Hepatocyte (in vitro differentiated cells): ENCODE measurements at regions not wholly inside any gene's neighbourhood (a gene's known extent, or its start where the extent isn't known, plus 50 kb on each side); places are given as distances from the start of the nearest gene placed in this dataset.

ENCODE experiments used
- DNase-seq: peaks from one replicate; pipeline ENCODE4 v3.0.0-alpha.2; 2016; ENCODE audit warnings: low spot score
- H2AFZ ChIP-seq: fragments of 200-600 bp; sonication (generic); 2 replicates; pipeline ENCODE4 v1.6.0; 2016; ENCODE audit warnings: antibody characterized with exemption, mild to moderate bottlenecking
- H3K27ac ChIP-seq: fragments of 200-600 bp; sonication (generic); 2 replicates; pipeline ENCODE4 v1.5.1; 2016; ENCODE audit warnings: mild to moderate bottlenecking
- H3K27me3 ChIP-seq: fragments of 200-600 bp; sonication (generic); 2 replicates; pipeline ENCODE4 v1.6.1; 2016
- H3K36me3 ChIP-seq: fragments of 200-600 bp; sonication (generic); replicated peaks from 2 replicates; pipeline ENCODE4 v1.5.1; 2016; ENCODE audit warnings: low read depth; ENCODE audit not compliant: insufficient read depth
- H3K4me1 ChIP-seq: fragments of 200-600 bp; sonication (generic); 2 replicates; pipeline ENCODE4 v1.5.1; 2016; ENCODE audit warnings: mild to moderate bottlenecking, moderate library complexity; ENCODE audit not compliant: insufficient read depth
- H3K4me2 ChIP-seq: fragments of 200-600 bp; sonication (generic); 2 replicates; pipeline ENCODE4 v1.6.0; 2016
- H3K4me3 ChIP-seq: fragments of 200-600 bp; sonication (generic); 2 replicates; pipeline ENCODE4 v1.5.1; 2016; ENCODE audit warnings: mild to moderate bottlenecking
- H3K79me2 ChIP-seq: fragments of 200-600 bp; sonication (generic); 2 replicates; pipeline ENCODE4 v1.6.0; 2017; ENCODE audit warnings: mild to moderate bottlenecking
- H3K9me2 ChIP-seq: fragments of 200-600 bp; sonication (generic); replicated peaks from 2 replicates; pipeline ENCODE4 v1.6.0; 2017; ENCODE audit warnings: mild to moderate bottlenecking; ENCODE audit not compliant: insufficient read depth
- H3K9me3 ChIP-seq: fragments of 200-600 bp; sonication (generic); 2 replicates; pipeline ENCODE4 v1.5.1; 2016; ENCODE audit warnings: low read depth, mild to moderate bottlenecking
- H4K20me1 ChIP-seq: fragments of 200-600 bp; sonication (generic); 2 replicates; pipeline ENCODE4 v1.6.0; 2016; ENCODE audit warnings: mild to moderate bottlenecking; ENCODE audit not compliant: insufficient read depth, poor library complexity, severe bottlenecking
- CTCF ChIP-seq: fragments of 200-600 bp; sonication (generic); IDR thresholded peaks from 2 replicates; pipeline ENCODE4 v1.5.1; 2016; ENCODE audit warnings: antibody characterized with exemption, mild to moderate bottlenecking; ENCODE audit not compliant: poor library complexity
- EZH2 ChIP-seq: fragments of 200-600 bp; sonication (generic); IDR thresholded peaks from 2 replicates; pipeline ENCODE4 v1.6.1; 2016; ENCODE audit warnings: antibody characterized with exemption, mild to moderate bottlenecking, borderline replicate concordance
- EZH2phosphoT487 ChIP-seq: fragments of 200-600 bp; sonication (generic); IDR thresholded peaks from one replicate; pipeline ENCODE4 v1.6.1; 2018; ENCODE audit warnings: antibody characterized with exemption, mild to moderate bottlenecking, low read depth, moderate library complexity; ENCODE audit not compliant: unreplicated experiment, severe bottlenecking
- WGBS: methylation state at CpG from one replicate; pipeline ENCODE4 v1.1.6; 2016; ENCODE audit warnings: low lambda C conversion rate; ENCODE audit errors: missing lambda C conversion rate; 5-methylcytosine and 5-hydroxymethylcytosine counted together

GRCh38 chr2:238502088-238502810 is 75.5 kb downstream of the ASB1 start:
- 98% methylated on average over 13 of the region's 13 CpGs for WGBS
- Histone ChIP-seq H3K9me3 (no peaks in the 10 kb centered on the region), H3K4me3 (no peak overlapping the region), H3K36me3 (no peaks in the 10 kb centered on the region), H4K20me1 (no peaks in the 10 kb centered on the region), H2AFZ (no peak overlapping the region), H3K9me2 (no peaks in the 10 kb centered on the region), H3K4me1 (no peaks in the 10 kb centered on the region), H3K79me2 (no peaks in the 10 kb centered on the region), H3K4me2 (no peak overlapping the region), H3K27ac (no peak overlapping the region), H3K27me3 (no peaks in the 10 kb centered on the region)
- no peak for DNase-seq
- no peak for TF ChIP-seq CTCF
- TF ChIP-seq EZH2 = no peak
- TF ChIP-seq EZH2phosphoT487 = no peak

GRCh38 chr2:238502956-238503791 is 76.4 kb downstream of the ASB1 start:
- H3K27ac ChIP-seq = no peak overlapping the region
- H3K4me2 ChIP-seq = no peak overlapping the region
- H3K4me1 ChIP-seq = no peaks in the 10 kb centered on the region
- H3K9me2 ChIP-seq = no peaks in the 10 kb centered on the region
- no peaks in the 10 kb centered on the region for H3K36me3 ChIP-seq
- no peaks in the 10 kb centered on the region for H3K27me3 ChIP-seq
- 94% methylated on average over 23 of the region's 23 CpGs for WGBS
- no peaks in the 10 kb centered on the region for H3K79me2 ChIP-seq
- no peaks in the 10 kb centered on the region for H3K9me3 ChIP-seq
- TF ChIP-seq CTCF (no peak), EZH2 (no peak), EZH2phosphoT487 (no peak)
- H3K4me3 ChIP-seq = no peak overlapping the region
- H4K20me1 ChIP-seq = no peaks in the 10 kb centered on the region
- no peak for DNase-seq
- H2AFZ ChIP-seq = no peak overlapping the region

- no peak overlapping the region for H2AFZ ChIP-seq
- H3K4me2 ChIP-seq = no peak overlapping the region
- H3K4me3 ChIP-seq = no peak overlapping the region
- H3K9me2 ChIP-seq = no peaks in the 10 kb centered on the region
- no peak for DNase-seq
- no peaks in the 10 kb centered on the region for H4K20me1 ChIP-seq
- H3K27ac ChIP-seq = no peak overlapping the region
- H3K79me2 ChIP-seq = no peaks in the 10 kb centered on the region
- no peak for TF ChIP-seq EZH2
- no peak for TF ChIP-seq EZH2phosphoT487
- TF ChIP-seq CTCF = no peak
- no peaks in the 10 kb centered on the region for H3K36me3 ChIP-seq
- H3K4me1 ChIP-seq = peaks cover 3% of the 10 kb centered on the region
- no peaks in the 10 kb centered on the region for H3K9me3 ChIP-seq
- WGBS = 93% methylated on average over 24 of the region's 26 CpGs
- no peaks in the 10 kb centered on the region for H3K27me3 ChIP-seq
Measured at GRCh38 chr2:238504181-238504931, 77.6 kb downstream of the ASB1 start.
